ENCODE measurements at regions not wholly inside any gene's neighbourhood (a gene's known extent, or its start where the extent isn't known, plus 50 kb on each side); places are given as distances from the start of the nearest gene placed in this dataset.
"Not testable (repeated sequence)": the region's sequence is repeated elsewhere in the genome, so short reads cannot be mapped to it uniquely, and the experiment has no call there.

DNA sequence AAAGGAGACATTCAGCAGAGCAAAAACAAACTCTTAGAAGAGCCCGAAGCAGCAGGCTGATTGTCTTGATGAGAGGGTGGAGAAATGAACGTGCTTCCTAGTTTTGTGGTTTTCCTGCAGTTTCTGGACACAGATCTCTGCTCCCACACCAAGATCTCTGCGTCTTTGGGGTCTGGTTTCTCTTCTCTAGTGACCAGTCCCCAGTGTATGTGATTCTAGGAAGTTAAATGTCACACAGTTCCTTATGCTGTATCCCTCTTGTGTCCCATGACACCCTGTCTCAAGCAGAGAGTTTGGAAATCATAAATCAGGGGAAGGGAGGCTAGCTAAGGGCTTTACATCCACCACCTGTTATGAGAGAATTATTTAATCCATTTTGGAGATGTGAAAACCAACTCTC lies 55.4 kb upstream of the KLF14 start:
- Histone ChIP-seq H3K27me3 (no peaks in the 10 kb centered on the region), H3K9me3 (no peaks in the 10 kb centered on the region), H3K4me3 (no peak overlapping the region), H3K27ac (no peak overlapping the region), H3K36me3 (no peaks in the 10 kb centered on the region), H3K4me1 (peaks cover 0 to 7% (median 0%) of the 10 kb centered on the region in 4 donors)
- TF ChIP-seq POLR2A (IDR thresholded peaks at IDR 0.05) (no peak), EP300 (IDR thresholded peaks at IDR 0.05) (no peak), CTCF (IDR thresholded peaks at IDR 0.05) (no peak)
- 47 to 57% methylated on average over 3 of the region's 3 CpGs for WGBS, 2 donors
- no peak for DNase-seq (ENCODE audit: low spot score in 2 of 2)

- TF ChIP-seq POLR2A (IDR thresholded peaks at IDR 0.05), result no peak
- TF ChIP-seq EP300 (IDR thresholded peaks at IDR 0.05), result no peak
- TF ChIP-seq CTCF (IDR thresholded peaks at IDR 0.05), result no peak
- no peak for DNase-seq (ENCODE audit: low spot score in 2 of 2)
- H3K4me3 ChIP-seq, result no peak overlapping the region
- peaks cover 0 to 7% (median 0%) of the 10 kb centered on the region in 4 donors for H3K4me1 ChIP-seq
- H3K9me3 ChIP-seq, result no peaks in the 10 kb centered on the region
- peak overlapping the region in 2 of 4 donors; percentile 36 to 65 for H3K27ac ChIP-seq
- no peaks in the 10 kb centered on the region for H3K27me3 ChIP-seq
- H3K36me3 ChIP-seq, result no peaks in the 10 kb centered on the region
- WGBS, 2 donors, result 41 to 48% methylated on average over 4 of the region's 4 CpGs
Measured at GRCh38 chr7:130791746-130792145, 57.7 kb upstream of the KLF14 start.

GRCh38 chr7:130793855-130794618 lies 60.0 kb upstream of the KLF14 start:
- 39 to 46% methylated on average over 9 of the region's 9 CpGs for WGBS, 2 donors
- peak; percentile 26 to 27 for DNase-seq (ENCODE audit: low spot score in 2 of 2)
- Histone ChIP-seq H3K27me3 (no peaks in the 10 kb centered on the region), H3K9me3 (no peaks in the 10 kb centered on the region), H3K4me1 (peaks cover 0 to 7% (median 0%) of the 10 kb centered on the region in 4 donors), H3K27ac (peak overlapping the region in 3 of 4 donors; percentile 50 to 68 (median 65)), H3K4me3 (peak overlapping the region in 1 of 4 donors; percentile 28), H3K36me3 (no peaks in the 10 kb centered on the region)
- TF ChIP-seq POLR2A (IDR thresholded peaks at IDR 0.05) (no peak), CTCF (IDR thresholded peaks at IDR 0.05) (peak in 1 of 5 experiments; percentile 18), EP300 (IDR thresholded peaks at IDR 0.05) (no peak)

DNA sequence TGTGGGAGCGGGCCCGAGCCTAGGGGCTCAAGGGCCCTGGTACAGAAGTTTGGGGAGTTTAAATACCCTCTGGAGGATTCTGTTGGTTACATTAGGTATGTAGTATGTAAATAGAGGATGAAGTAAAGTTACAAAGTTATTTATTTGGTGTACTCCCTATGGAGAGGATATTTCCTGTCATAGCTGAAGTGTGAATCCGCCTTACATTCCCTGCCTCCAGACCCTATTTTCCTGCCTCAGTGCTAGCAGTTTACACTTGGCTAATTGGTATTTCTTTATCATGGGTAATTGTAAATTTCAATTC lies 60.6 kb upstream of the KLF14 start:
- 36 to 44% methylated on average over 3 of the region's 3 CpGs for WGBS, 2 donors
- H3K27me3 ChIP-seq, result no peaks in the 10 kb centered on the region

GRCh38 chr7:130796425-130796824 lies 62.4 kb upstream of the KLF14 start:
- not testable (repeated sequence) for DNase-seq (ENCODE audit: low spot score in 2 of 2); H3K4me3 ChIP-seq; H3K9me3 ChIP-seq; H3K27ac ChIP-seq; H3K4me1 ChIP-seq; H3K36me3 ChIP-seq; H3K27me3 ChIP-seq
- WGBS, 2 donors, result 75 to 99% methylated on average over 2 of the region's 2 CpGs

More for the DNA sequence above, 60.6 kb upstream of the KLF14 start:
- peaks cover 0 to 7% (median 0%) of the 10 kb centered on the region in 4 donors for H3K4me1 ChIP-seq
- TF ChIP-seq POLR2A (IDR thresholded peaks at IDR 0.05) (no peak), EP300 (IDR thresholded peaks at IDR 0.05) (no peak), CTCF (IDR thresholded peaks at IDR 0.05) (no peak)
- no peaks in the 10 kb centered on the region for H3K36me3 ChIP-seq
- DNase-seq (ENCODE audit: low spot score in 2 of 2), result no peak
- peak overlapping the region in 2 of 4 donors; percentile 14 to 28 for H3K4me3 ChIP-seq
- peak overlapping the region in 3 of 4 donors; percentile 50 to 68 (median 65) for H3K27ac ChIP-seq
- H3K9me3 ChIP-seq, result no peaks in the 10 kb centered on the region

All from tibial nerve (tissue), 4 donors.